Gastrocnemius medialis (tissue), 4 donors: ENCODE measurements at regions not wholly inside any gene's neighbourhood (a gene's known extent, or its start where the extent isn't known, plus 50 kb on each side); places are given as distances from the start of the nearest gene placed in this dataset.

ENCODE experiments used
- POLR2A ChIP-seq, 2 donors: fragments of 450-650 bp; IDR thresholded peaks; one replicate each; pipeline ENCODE4 v1.6.1; 2017; ENCODE audit warnings: antibody characterized with exemption in 2 of 2, mild to moderate bottlenecking in 2 of 2, moderate library complexity in 2 of 2
- TF ChIP-seq, protein P1 (sequence below), 5 experiments: fragments of 450-650 bp in 3 of 5; fragments of 200-600 bp in 2 of 5; sonication (generic) in 2 of 5; IDR thresholded peaks in 4 of 5; conservative IDR thresholded peaks in 1 of 5; 1 replicate in 4 of 5; 2 replicates in 1 of 5; pipeline ENCODE4 v1.5.1; 2016 to 2019; ENCODE audit warnings: antibody characterized with exemption in 5 of 5, mild to moderate bottlenecking in 3 of 5, moderate library complexity in 3 of 5

DNA sequence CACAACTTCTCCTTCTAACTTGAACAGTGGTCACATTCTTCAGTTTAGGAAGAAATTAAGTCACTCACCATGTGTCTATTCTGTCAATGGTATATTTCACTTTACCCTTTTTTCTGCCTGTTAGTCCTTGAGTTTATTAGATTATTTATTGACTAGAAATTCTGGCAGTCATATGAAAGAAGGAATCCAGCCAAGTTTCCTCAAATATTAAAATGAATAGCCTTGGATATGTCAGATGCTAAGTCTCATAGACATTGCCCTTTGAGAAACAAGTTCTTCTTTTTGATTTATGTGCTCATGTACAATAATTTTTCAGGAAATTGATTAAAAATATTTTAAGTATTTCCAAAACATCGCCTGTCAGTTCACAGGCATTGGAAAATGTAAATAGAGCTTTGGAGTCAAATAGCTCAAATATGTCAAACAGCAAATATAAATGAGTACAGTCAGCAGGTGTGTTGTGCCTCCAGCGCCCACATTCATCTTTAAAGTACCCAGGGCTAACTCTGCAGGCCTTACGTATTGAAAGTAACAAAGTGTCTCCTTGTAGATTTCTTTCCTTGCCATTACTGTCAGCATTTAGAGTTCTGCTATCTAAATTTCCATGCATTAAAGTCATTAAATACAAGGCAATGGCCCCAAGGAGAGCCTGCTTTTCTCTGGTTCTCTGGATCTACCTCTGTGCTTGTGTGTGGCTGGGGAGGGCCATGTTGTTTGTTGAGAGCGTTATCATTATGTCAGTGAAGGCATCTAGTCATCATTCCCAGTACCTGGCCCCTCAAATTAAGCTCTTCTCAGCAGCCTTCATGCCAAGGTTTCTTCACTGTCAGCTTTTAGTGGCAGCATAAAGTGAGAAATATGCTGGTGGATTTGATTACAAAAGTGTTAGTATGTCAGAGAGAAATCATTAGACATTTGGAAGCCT, 76.3 kb upstream of the TRPC4 start:
- TF ChIP-seq POLR2A (IDR thresholded peaks at IDR 0.05) = no peak
- TF ChIP-seq, protein P1, sequence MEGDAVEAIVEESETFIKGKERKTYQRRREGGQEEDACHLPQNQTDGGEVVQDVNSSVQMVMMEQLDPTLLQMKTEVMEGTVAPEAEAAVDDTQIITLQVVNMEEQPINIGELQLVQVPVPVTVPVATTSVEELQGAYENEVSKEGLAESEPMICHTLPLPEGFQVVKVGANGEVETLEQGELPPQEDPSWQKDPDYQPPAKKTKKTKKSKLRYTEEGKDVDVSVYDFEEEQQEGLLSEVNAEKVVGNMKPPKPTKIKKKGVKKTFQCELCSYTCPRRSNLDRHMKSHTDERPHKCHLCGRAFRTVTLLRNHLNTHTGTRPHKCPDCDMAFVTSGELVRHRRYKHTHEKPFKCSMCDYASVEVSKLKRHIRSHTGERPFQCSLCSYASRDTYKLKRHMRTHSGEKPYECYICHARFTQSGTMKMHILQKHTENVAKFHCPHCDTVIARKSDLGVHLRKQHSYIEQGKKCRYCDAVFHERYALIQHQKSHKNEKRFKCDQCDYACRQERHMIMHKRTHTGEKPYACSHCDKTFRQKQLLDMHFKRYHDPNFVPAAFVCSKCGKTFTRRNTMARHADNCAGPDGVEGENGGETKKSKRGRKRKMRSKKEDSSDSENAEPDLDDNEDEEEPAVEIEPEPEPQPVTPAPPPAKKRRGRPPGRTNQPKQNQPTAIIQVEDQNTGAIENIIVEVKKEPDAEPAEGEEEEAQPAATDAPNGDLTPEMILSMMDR (IDR thresholded peaks at IDR 0.05 in 4 of 5, conservative IDR thresholded peaks at IDR 0.05 in 1 of 5) = no peak
